H1 (cell line): ENCODE measurements at regions not wholly inside any gene's neighbourhood (a gene's known extent, or its start where the extent isn't known, plus 50 kb on each side); places are given as distances from the start of the nearest gene placed in this dataset.
A peak's percentile ranks its signal among the peaks of the same experiment; 100 is the strongest.

ENCODE experiments used
- CTCF ChIA-PET: fragments of 300-600 bp; sonication (Branson Sonifier 250); formaldehyde crosslinking; loops from one replicate; lab custom pipeline; 2021; ENCODE audit not compliant: partially characterized antibody; lab: Charles Lee
- POLR2A ChIA-PET: fragments of 300-600 bp; sonication (Branson Sonifier 250); formaldehyde crosslinking; loops from one replicate; lab custom pipeline; 2021; ENCODE audit warnings: inconsistent platforms; ENCODE audit not compliant: partially characterized antibody; lab: Charles Lee
- DNase-seq, 2 experiments: peaks; one replicate each; pipeline versions ENCODE4 v3.0.0 to v3.0.0-alpha.2; 2010 to 2022; ENCODE audit warnings: low spot score in 2 of 2, low read depth in 1 of 2, mixed read lengths in 1 of 2
- FAIRE-seq: peaks from 2 replicates; lab custom pipeline; 2011; peaks lifted over from hg19 to GRCh38; lab: Jason Lieb, UNC
- H2AFZ ChIP-seq: 2 replicates; pipeline ENCODE4 v1.8.1; 2012; ENCODE audit warnings: low read length, inconsistent platforms
- H2AK5ac ChIP-seq: 2 replicates; pipeline ENCODE4 v1.6.1; 2013; ENCODE audit warnings: low read depth, low read length
- H2BK120ac ChIP-seq: replicated peaks from 2 replicates; pipeline ENCODE3; 2013; ENCODE audit warnings: low read depth, low read length, inconsistent platforms
- H2BK12ac ChIP-seq: 2 replicates; pipeline ENCODE4 v1.6.1; 2013; ENCODE audit warnings: low read depth, low read length
- H2BK15ac ChIP-seq: 2 replicates; pipeline ENCODE4 v1.6.1; 2013; ENCODE audit warnings: low read length
- H2BK20ac ChIP-seq: 2 replicates; pipeline ENCODE4 v1.6.1; 2013; ENCODE audit warnings: low read length
- H2BK5ac ChIP-seq: 2 replicates; pipeline ENCODE4 v1.6.1; 2013; ENCODE audit warnings: low read depth, low read length
- H3K14ac ChIP-seq: 2 replicates; pipeline ENCODE4 v1.6.1; 2013; ENCODE audit warnings: inconsistent platforms; ENCODE audit not compliant: insufficient read length
- H3K18ac ChIP-seq: 2 replicates; pipeline ENCODE4 v1.6.1; 2013; ENCODE audit warnings: low read length; ENCODE audit errors: extremely low read depth
- H3K23ac ChIP-seq: 2 replicates; pipeline ENCODE4 v1.6.1; 2013; ENCODE audit warnings: inconsistent platforms; ENCODE audit not compliant: insufficient read length
- H3K23me2 ChIP-seq: 2 replicates; pipeline ENCODE4 v1.6.1; 2013; ENCODE audit warnings: low read depth, low read length
- H3K27ac ChIP-seq: 2 replicates; pipeline ENCODE4 v1.6.1; 2011; ENCODE audit warnings: low read depth, low read length, inconsistent platforms
- H3K27me3 ChIP-seq, 4 experiments: replicated peaks in 1 of 4; 1 replicate in 1 of 4; 2 replicates in 3 of 4; pipeline versions ENCODE4 v1.6.1 to v1.8.1; 2011 to 2013; ENCODE audit warnings: low read length in 3 of 4, mild to moderate bottlenecking in 3 of 4, inconsistent platforms in 2 of 4, mixed read lengths in 2 of 4, moderate library complexity in 1 of 4; ENCODE audit not compliant: control insufficient read depth in 3 of 4, insufficient read depth in 3 of 4; ENCODE audit errors: extremely low read depth in 1 of 4
- H3K36me3 ChIP-seq, 4 experiments: 2 replicates each; pipeline versions ENCODE4 v1.6.1 to v1.8.1; 2011 to 2013; ENCODE audit warnings: mild to moderate bottlenecking in 4 of 4, low read length in 3 of 4, moderate library complexity in 2 of 4, control low read depth in 1 of 4, inconsistent platforms in 1 of 4; ENCODE audit not compliant: insufficient read depth in 4 of 4, control insufficient read depth in 2 of 4
- H3K4ac ChIP-seq: replicated peaks from 2 replicates; pipeline ENCODE3; 2013; ENCODE audit warnings: low read length, low read depth, mixed read lengths, inconsistent platforms; ENCODE audit not compliant: insufficient read length
- H3K4me1 ChIP-seq, 4 experiments: replicated peaks in 1 of 4; 1 replicate in 1 of 4; 2 replicates in 3 of 4; pipeline versions ENCODE4 v1.6.1 to v1.8.1; 2011 to 2013; ENCODE audit warnings: low read length in 3 of 4, inconsistent platforms in 2 of 4, mixed read lengths in 1 of 4; ENCODE audit not compliant: insufficient read depth in 4 of 4, control insufficient read depth in 3 of 4
- H3K4me2 ChIP-seq, 2 experiments: 2 replicates each; pipeline versions ENCODE4 v1.6.1 to v1.8.1; 2011 to 2013; ENCODE audit warnings: low read depth in 2 of 2, low read length in 2 of 2, control low read depth in 1 of 2, inconsistent platforms in 1 of 2, mild to moderate bottlenecking in 1 of 2; ENCODE audit not compliant: insufficient read depth in 1 of 2
- H3K4me3 ChIP-seq, 4 experiments: fragments of 200-600, 300-600 bp in 1 of 4; sonication (generic), shearing (Covaris generic), sonication (Bioruptor Twin) in 1 of 4; 2 replicates each; pipeline versions ENCODE4 v1.5.1 to v1.8.1; 2011 to 2016; ENCODE audit warnings: low read length in 4 of 4, low read depth in 3 of 4, control low read depth in 2 of 4, inconsistent platforms in 2 of 4, mild to moderate bottlenecking in 2 of 4, mixed read lengths in 1 of 4, moderate library complexity in 1 of 4; ENCODE audit not compliant: insufficient read depth in 2 of 4; ENCODE audit errors: extremely low read depth in 1 of 4
- H3K56ac ChIP-seq: replicated peaks from 2 replicates; pipeline ENCODE3; 2013; ENCODE audit warnings: low read depth, mild to moderate bottlenecking, mixed read lengths, low read length, inconsistent platforms; ENCODE audit not compliant: insufficient read length
- H3K79me1 ChIP-seq: 2 replicates; pipeline ENCODE4 v1.6.1; 2013; ENCODE audit warnings: low read depth, low read length, control low read depth
- H3K79me2 ChIP-seq, 2 experiments: 2 replicates each; pipeline versions ENCODE4 v1.6.1 to v1.8.1; 2012 to 2013; ENCODE audit warnings: low read length in 2 of 2, mild to moderate bottlenecking in 2 of 2, inconsistent platforms in 1 of 2; ENCODE audit not compliant: insufficient read depth in 2 of 2, control insufficient read depth in 1 of 2
- H3K9ac ChIP-seq, 4 experiments: replicated peaks in 1 of 4; 1 replicate in 1 of 4; 2 replicates in 3 of 4; pipeline versions ENCODE4 v1.6.1 to v1.8.1; 2011 to 2013; ENCODE audit warnings: low read depth in 3 of 4, low read length in 3 of 4, control low read depth in 2 of 4, mild to moderate bottlenecking in 2 of 4, moderate library complexity in 2 of 4, inconsistent platforms in 1 of 4; ENCODE audit errors: extremely low read depth in 1 of 4
- H3K9me3 ChIP-seq, 2 experiments: 2 replicates each; pipeline versions ENCODE4 v1.6.1 to v1.8.1; 2012 to 2013; ENCODE audit warnings: mild to moderate bottlenecking in 2 of 2, moderate library complexity in 2 of 2, control low read depth in 1 of 2, inconsistent platforms in 1 of 2, low read depth in 1 of 2, low read length in 1 of 2, mixed read lengths in 1 of 2; ENCODE audit not compliant: insufficient read depth in 2 of 2
- H4K20me1 ChIP-seq, 2 experiments: replicated peaks in 1 of 2; 2 replicates each; pipeline versions ENCODE3 to v1.8.1; 2011 to 2013; ENCODE audit warnings: inconsistent platforms in 2 of 2, low read length in 2 of 2, mild to moderate bottlenecking in 1 of 2; ENCODE audit not compliant: insufficient read depth in 2 of 2, control insufficient read depth in 1 of 2
- H4K5ac ChIP-seq: 2 replicates; pipeline ENCODE4 v1.6.1; 2013; ENCODE audit warnings: low read length, low read depth, mixed read lengths, inconsistent platforms; ENCODE audit not compliant: insufficient read length
- H4K8ac ChIP-seq: 2 replicates; pipeline ENCODE4 v1.8.0; 2013; ENCODE audit warnings: mild to moderate bottlenecking, moderate library complexity, low read length, inconsistent platforms; ENCODE audit not compliant: insufficient read depth; ENCODE audit errors: extremely low read depth
- H4K91ac ChIP-seq: replicated peaks from 2 replicates; pipeline ENCODE3; 2013; ENCODE audit warnings: low read length, mixed read lengths, inconsistent platforms; ENCODE audit not compliant: insufficient read length
- BACH1 ChIP-seq: IDR thresholded peaks from 2 replicates; pipeline ENCODE4 v1.6.1; 2012; ENCODE audit warnings: low read length, improper control_type of control experiment
- CBX8 ChIP-seq: fragments of 300-800, 300-1000 bp; sonication (generic); IDR thresholded peaks from 2 replicates; pipeline ENCODE4 v1.7.1; 2016; ENCODE audit warnings: low read depth, low read length, borderline replicate concordance
- CEBPB ChIP-seq: IDR thresholded peaks from 2 replicates; pipeline ENCODE4 v1.6.1; 2012; ENCODE audit warnings: low read depth, low read length
- GTF2F1 ChIP-seq: IDR thresholded peaks from 2 replicates; pipeline ENCODE4 v1.6.1; 2012; ENCODE audit warnings: low read depth, low read length, improper control_type of control experiment, borderline replicate concordance
- JUND ChIP-seq: IDR thresholded peaks from 2 replicates; pipeline ENCODE4 v1.6.1; 2011; ENCODE audit warnings: mild to moderate bottlenecking, improper control_type of control experiment, low read length
- MAFK ChIP-seq: IDR thresholded peaks from 2 replicates; pipeline ENCODE4 v1.6.1; 2012; ENCODE audit warnings: low read depth, mild to moderate bottlenecking, improper control_type of control experiment, low read length
- MAX ChIP-seq: IDR thresholded peaks from 2 replicates; pipeline ENCODE4 v1.6.1; 2012; ENCODE audit warnings: inconsistent platforms
- NRF1 ChIP-seq: IDR thresholded peaks from 2 replicates; pipeline ENCODE4 v1.6.1; 2011; ENCODE audit warnings: mild to moderate bottlenecking, low read depth, low read length, improper control_type of control experiment
- RNF2 ChIP-seq: fragments of 200-900, 300-1000 bp; sonication (generic); IDR thresholded peaks from 2 replicates; pipeline ENCODE4 v1.7.1; 2016; ENCODE audit warnings: borderline replicate concordance, low read depth, mild to moderate bottlenecking, antibody characterized with exemption, low read length; ENCODE audit not compliant: poor library complexity, severe bottlenecking; ENCODE audit errors: missing control alignments
- SP2 ChIP-seq: IDR thresholded peaks from 2 replicates; pipeline ENCODE4 v1.6.1; 2012; ENCODE audit warnings: mild to moderate bottlenecking, low read length, inconsistent platforms
- SRF ChIP-seq: IDR thresholded peaks from 2 replicates; pipeline ENCODE4 v1.6.1; 2011; ENCODE audit warnings: mild to moderate bottlenecking, low read depth, low read length, moderate library complexity
- TBP ChIP-seq: IDR thresholded peaks from 2 replicates; pipeline ENCODE4 v1.6.1; 2011; ENCODE audit warnings: low read depth, low read length, improper control_type of control experiment
- WGBS, 2 experiments: shearing (Covaris generic) in 1 of 2; methylation state at CpG; one replicate each; pipeline versions ENCODE4 v1.1.6 to v1.1.7; 2013 to 2015; ENCODE audit warnings: low lambda C conversion rate in 2 of 2, mixed read lengths in 2 of 2, inconsistent platforms in 1 of 2, low coverage in 1 of 2, missing lambda C conversion rate in 1 of 2; ENCODE audit not compliant: insufficient replicate concordance in 2 of 2, insufficient coverage in 1 of 2, insufficient read length in 1 of 2; ENCODE audit errors: extremely low coverage in 1 of 2, missing lambda C conversion rate in 1 of 2; 5-methylcytosine and 5-hydroxymethylcytosine counted together

GRCh38 chr6:41489120-41489851 is 56.9 kb upstream of the FOXP4 start:
- Histone ChIP-seq H4K20me1 (no peaks in the 10 kb centered on the region), H4K8ac (no peak overlapping the region), H2BK120ac (no peak overlapping the region), H2AK5ac (peak overlapping the region; percentile 59; the same call in 1 of the 2 replicates), H3K27ac (no peak overlapping the region), H3K4me3 (peak overlapping the region in 1 of 4 experiments; percentile 27; a peak in 1 of 8 replicates), H3K4me2 (peak overlapping the region; percentile 44 to 50), H2BK20ac (peak overlapping the region; percentile 17; the same call in 1 of the 2 replicates), H2BK12ac (peak overlapping the region; percentile 82; the same call in 1 of the 2 replicates), H3K4me1 (peaks cover 18 to 40% (median 34%) of the 10 kb centered on the region in 4 experiments), H2BK15ac (0 out of 2 replicates have a peak overlapping the region, but pooled peaks have one; percentile 77), H3K23ac (no peak overlapping the region), H3K36me3 (no peaks in the 10 kb centered on the region), H3K27me3 (peaks cover 0 to 33% (median 24%) of the 10 kb centered on the region in 4 experiments; a peak in 4 of 7 replicates), H3K18ac (peak overlapping the region; percentile 48), H2AFZ (no peak overlapping the region), H3K9ac (no peak overlapping the region), H3K9me3 (no peaks in the 10 kb centered on the region), H3K79me1 (no peaks in the 10 kb centered on the region), H3K23me2 (no peaks in the 10 kb centered on the region), H4K91ac (peak overlapping the region; percentile 58), H3K4ac (no peak overlapping the region), H3K79me2 (no peaks in the 10 kb centered on the region), H2BK5ac (peak overlapping the region; percentile 18; the same call in 1 of the 2 replicates), H3K14ac (no peak overlapping the region), H4K5ac (no peak overlapping the region), H3K56ac (no peak overlapping the region)
- ChIA-PET POLR2A (interaction anchor here (0.9 to 1.7 kb wide), 5 partner anchors 11 to 81 kb away, joined by 3 to 5 read pairs (median 4); no protein-coding TSS in a partner anchor), CTCF (interaction anchor here (0.8 to 2.5 kb wide), 10 partner anchors 11 to 194 kb away, joined by 3 to 6 read pairs (median 3); no protein-coding TSS in a partner anchor)
- no peak for DNase-seq
- WGBS, 2 experiments: 60% methylated on average over 15 of the region's 16 CpGs; no CpG with 5 or more reads in 1 of the 2 experiments
- FAIRE-seq: no peak
- TF ChIP-seq MAFK (no peak), GTF2F1 (no peak), MAX (no peak), SRF (no peak), RNF2 (no peak), CEBPB (no peak), BACH1 (no peak), TBP (no peak), NRF1 (no peak), CBX8 (no peak), SP2 (no peak), JUND (no peak)
